ENCODE measurements at regions not wholly inside any gene's neighbourhood (a gene's known extent, or its start where the extent isn't known, plus 50 kb on each side); places are given as distances from the start of the nearest gene placed in this dataset.
A peak's percentile ranks its signal among the peaks of the same experiment; 100 is the strongest.
"Not testable (repeated sequence)": the region's sequence is repeated elsewhere in the genome, so short reads cannot be mapped to it uniquely, and the experiment has no call there.

DNA sequence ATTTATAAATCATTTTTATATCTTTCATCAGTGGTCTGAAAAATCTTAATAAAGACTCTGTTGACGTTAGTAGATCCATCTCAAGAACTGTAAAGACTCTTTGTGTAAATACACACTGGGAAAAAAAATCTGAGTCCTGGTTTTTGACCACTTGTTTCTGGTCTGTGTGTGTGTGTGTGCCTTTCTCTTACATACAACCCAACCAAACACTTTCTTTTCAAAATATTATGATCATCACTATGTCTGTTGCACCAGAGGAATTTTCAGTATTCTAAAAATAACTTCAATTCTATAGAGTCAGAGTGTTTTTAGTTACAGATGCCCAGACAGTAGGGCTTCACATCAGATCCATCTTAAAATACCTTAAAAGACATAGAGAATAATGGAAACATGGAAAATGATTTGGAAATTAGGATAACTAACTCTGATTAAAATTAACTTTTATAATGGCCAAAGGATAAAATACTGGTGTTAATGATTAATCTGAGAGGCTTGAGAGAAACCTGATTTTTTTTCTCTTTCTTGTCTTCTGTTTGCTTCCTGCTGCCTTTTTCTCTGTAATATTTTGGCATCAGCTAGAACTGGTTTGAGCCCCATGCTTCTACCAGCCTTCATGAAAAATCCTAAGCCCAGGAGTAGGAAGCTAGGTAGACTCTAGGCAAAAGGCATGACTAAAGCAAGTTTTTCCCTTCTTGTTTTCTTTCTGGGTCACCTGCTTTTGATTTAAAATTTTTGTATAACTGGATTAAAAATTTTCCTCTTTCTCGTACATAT is 99.7 kb downstream of the ATXN3L start:
- no peaks in the 10 kb centered on the region for H3K9me3 ChIP-seq
- no peak for DNase-seq (ENCODE audit: extremely low spot score)
- H3K27me3 ChIP-seq = no peaks in the 10 kb centered on the region
- intact Hi-C loops (cut with DNase I) = no loop called here
- WGBS = 70% methylated on average over 2 of the region's 2 CpGs
- no peaks in the 10 kb centered on the region for H3K36me3 ChIP-seq
- TF ChIP-seq, protein P1, sequence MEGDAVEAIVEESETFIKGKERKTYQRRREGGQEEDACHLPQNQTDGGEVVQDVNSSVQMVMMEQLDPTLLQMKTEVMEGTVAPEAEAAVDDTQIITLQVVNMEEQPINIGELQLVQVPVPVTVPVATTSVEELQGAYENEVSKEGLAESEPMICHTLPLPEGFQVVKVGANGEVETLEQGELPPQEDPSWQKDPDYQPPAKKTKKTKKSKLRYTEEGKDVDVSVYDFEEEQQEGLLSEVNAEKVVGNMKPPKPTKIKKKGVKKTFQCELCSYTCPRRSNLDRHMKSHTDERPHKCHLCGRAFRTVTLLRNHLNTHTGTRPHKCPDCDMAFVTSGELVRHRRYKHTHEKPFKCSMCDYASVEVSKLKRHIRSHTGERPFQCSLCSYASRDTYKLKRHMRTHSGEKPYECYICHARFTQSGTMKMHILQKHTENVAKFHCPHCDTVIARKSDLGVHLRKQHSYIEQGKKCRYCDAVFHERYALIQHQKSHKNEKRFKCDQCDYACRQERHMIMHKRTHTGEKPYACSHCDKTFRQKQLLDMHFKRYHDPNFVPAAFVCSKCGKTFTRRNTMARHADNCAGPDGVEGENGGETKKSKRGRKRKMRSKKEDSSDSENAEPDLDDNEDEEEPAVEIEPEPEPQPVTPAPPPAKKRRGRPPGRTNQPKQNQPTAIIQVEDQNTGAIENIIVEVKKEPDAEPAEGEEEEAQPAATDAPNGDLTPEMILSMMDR (IDR thresholded peaks at IDR 0.05) = no peak
- TF ChIP-seq EP300 (IDR thresholded peaks at IDR 0.05) = no peak
- TF ChIP-seq POLR2A (IDR thresholded peaks at IDR 0.05; ENCODE audit: low read depth) = no peak
- TF ChIP-seq POLR2AphosphoS5 (IDR thresholded peaks at IDR 0.05) = no peak
- no peak overlapping the region for H3K27ac ChIP-seq (replicated peaks in 1 of 4)
- H3K4me1 ChIP-seq = peaks cover 0 to 8% (median 4%) of the 10 kb centered on the region in 4 donors
- H3K4me3 ChIP-seq = no peak overlapping the region

DNA sequence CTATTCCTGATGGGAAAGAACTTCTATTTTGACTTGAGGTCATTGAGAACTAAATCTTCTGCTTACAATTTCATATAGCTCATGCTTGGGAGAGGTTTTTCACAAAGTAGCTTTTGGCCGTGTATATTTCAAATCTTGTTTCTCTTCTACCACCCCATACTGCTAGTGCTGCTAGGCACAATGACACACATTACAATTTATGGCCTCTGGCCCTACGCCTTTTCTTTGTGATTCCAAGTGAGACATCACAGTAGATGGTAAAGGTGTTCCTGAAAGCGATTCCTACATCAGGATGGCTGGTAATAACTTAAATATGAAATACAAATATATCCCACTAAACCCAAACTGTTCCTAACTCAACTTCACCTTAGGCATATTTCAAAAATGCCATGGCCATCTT is 101.1 kb downstream of the ATXN3L start:
- Histone ChIP-seq H3K4me1 (peaks cover 0 to 8% (median 2%) of the 10 kb centered on the region in 4 donors), H3K27ac (replicated peaks in 1 of 4) (no peak overlapping the region), H3K36me3 (no peaks in the 10 kb centered on the region), H3K9me3 (no peaks in the 10 kb centered on the region), H3K4me3 (no peak overlapping the region), H3K27me3 (no peaks in the 10 kb centered on the region)
- TF ChIP-seq POLR2AphosphoS5 (IDR thresholded peaks at IDR 0.05) (no peak), POLR2A (IDR thresholded peaks at IDR 0.05; ENCODE audit: low read depth) (no peak), EP300 (IDR thresholded peaks at IDR 0.05) (no peak)
- no peak for DNase-seq (ENCODE audit: extremely low spot score)
- intact Hi-C loops (cut with DNase I) = no loop called here
- WGBS = 81% methylated on average over 3 of the region's 3 CpGs

DNA sequence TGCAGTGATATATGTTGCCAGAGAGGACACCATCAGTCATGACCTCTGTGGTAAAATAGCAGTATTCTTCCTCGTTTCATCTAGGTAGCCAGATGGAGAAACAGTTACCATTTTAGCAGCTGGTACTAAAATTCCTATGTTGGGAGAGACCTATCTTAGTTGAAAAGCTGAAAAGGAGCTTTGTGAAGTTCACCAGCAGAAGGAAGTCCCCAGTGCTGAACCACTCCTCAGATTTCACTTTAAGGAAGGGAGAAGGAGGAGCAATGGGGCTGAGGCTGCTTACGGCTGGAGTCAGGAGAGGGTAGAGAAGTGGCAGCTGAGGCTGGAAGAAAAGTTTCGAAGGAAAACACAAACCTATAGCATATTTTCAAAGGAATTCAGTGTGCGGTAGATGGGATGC is 103.7 kb downstream of the ATXN3L start:
- intact Hi-C loops (cut with DNase I) = no loop called here
- no peaks in the 10 kb centered on the region for H3K36me3 ChIP-seq
- TF ChIP-seq EP300 (IDR thresholded peaks at IDR 0.05) (no peak), POLR2AphosphoS5 (IDR thresholded peaks at IDR 0.05) (no peak), POLR2A (IDR thresholded peaks at IDR 0.05; ENCODE audit: low read depth) (no peak)
- TF ChIP-seq, protein P1 (IDR thresholded peaks at IDR 0.05) = no peak
- H3K27ac ChIP-seq (replicated peaks in 1 of 4) = peak overlapping the region in 1 of 4 donors; percentile 7
- H3K4me3 ChIP-seq = no peak overlapping the region
- H3K4me1 ChIP-seq = peaks cover 14 to 29% (median 20%) of the 10 kb centered on the region in 4 donors
- 65% methylated on average over 4 of the region's 4 CpGs for WGBS
- no peaks in the 10 kb centered on the region for H3K27me3 ChIP-seq
- no peak for DNase-seq (ENCODE audit: extremely low spot score)
- no peaks in the 10 kb centered on the region for H3K9me3 ChIP-seq

DNA sequence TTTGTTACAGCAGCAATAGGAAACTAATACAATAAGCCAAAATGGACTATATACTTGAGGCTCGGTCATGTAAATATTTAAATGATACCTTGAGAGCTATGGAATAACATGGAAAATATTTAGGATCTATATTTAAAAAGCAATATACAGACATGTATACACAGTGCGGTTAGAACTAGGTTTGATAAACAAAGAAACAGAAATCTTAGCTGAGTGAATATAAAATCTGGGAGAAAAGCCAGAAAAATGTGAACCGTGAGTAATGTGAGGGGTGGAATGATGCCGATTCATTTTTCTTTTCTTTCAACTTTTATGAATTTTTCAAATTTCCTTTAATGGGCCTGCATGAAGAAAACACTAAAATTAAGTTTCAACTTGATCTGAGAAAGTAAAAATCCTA is 104.1 kb downstream of the ATXN3L start:
- DNase-seq (ENCODE audit: extremely low spot score) = no peak
- H3K9me3 ChIP-seq = no peaks in the 10 kb centered on the region
- H3K4me3 ChIP-seq = no peak overlapping the region
- no peaks in the 10 kb centered on the region for H3K27me3 ChIP-seq
- peak overlapping the region in 1 of 4 donors; percentile 7 for H3K27ac ChIP-seq (replicated peaks in 1 of 4)
- H3K4me1 ChIP-seq = peaks cover 14 to 29% (median 18%) of the 10 kb centered on the region in 4 donors
- intact Hi-C loops (cut with DNase I) = no loop called here
- WGBS = 66% methylated on average over 4 of the region's 4 CpGs
- no peaks in the 10 kb centered on the region for H3K36me3 ChIP-seq
- TF ChIP-seq, protein P1 (IDR thresholded peaks at IDR 0.05) = no peak
- TF ChIP-seq EP300 (IDR thresholded peaks at IDR 0.05) = no peak
- no peak for TF ChIP-seq POLR2A (IDR thresholded peaks at IDR 0.05; ENCODE audit: low read depth)
- no peak for TF ChIP-seq POLR2AphosphoS5 (IDR thresholded peaks at IDR 0.05)

DNA sequence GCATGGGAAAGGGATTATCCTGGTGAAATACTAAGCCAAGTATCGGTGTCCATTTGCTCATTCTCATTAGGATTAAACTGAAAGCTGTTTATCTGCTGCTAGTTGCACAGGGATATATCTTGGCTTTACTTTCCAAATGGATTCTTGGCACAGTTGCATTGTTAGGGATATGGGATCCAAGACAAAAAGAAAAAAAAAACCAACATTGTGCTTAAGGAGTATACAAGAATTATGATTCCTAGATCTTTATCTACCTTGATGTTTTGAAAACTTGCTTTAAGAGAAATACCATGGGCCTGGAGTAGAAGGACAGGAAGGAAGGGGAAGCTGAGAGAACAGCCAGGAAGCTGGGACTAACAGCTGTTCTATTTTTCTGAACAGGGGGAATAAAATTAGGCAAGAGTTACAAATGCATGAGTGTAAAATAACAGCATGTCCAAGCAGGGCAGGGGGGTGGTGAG is 107.6 kb downstream of the ATXN3L start:
- H3K36me3 ChIP-seq = no peaks in the 10 kb centered on the region
- no peak for TF ChIP-seq POLR2A (IDR thresholded peaks at IDR 0.05; ENCODE audit: low read depth)
- TF ChIP-seq, protein P1 (IDR thresholded peaks at IDR 0.05) = no peak
- no peak for TF ChIP-seq EP300 (IDR thresholded peaks at IDR 0.05)
- H3K4me1 ChIP-seq = peaks cover 14 to 29% (median 17%) of the 10 kb centered on the region in 4 donors
- DNase-seq (ENCODE audit: extremely low spot score) = no peak
- H3K27me3 ChIP-seq = no peaks in the 10 kb centered on the region
- H3K9me3 ChIP-seq = no peaks in the 10 kb centered on the region
- intact Hi-C loops (cut with DNase I) = no loop called here
- H3K4me3 ChIP-seq = no peak overlapping the region
- WGBS = 55% methylated on average over 1 of the region's 1 CpG
- peak overlapping the region; percentile 29 to 51 (median 48) for H3K27ac ChIP-seq (replicated peaks in 1 of 4)

DNA sequence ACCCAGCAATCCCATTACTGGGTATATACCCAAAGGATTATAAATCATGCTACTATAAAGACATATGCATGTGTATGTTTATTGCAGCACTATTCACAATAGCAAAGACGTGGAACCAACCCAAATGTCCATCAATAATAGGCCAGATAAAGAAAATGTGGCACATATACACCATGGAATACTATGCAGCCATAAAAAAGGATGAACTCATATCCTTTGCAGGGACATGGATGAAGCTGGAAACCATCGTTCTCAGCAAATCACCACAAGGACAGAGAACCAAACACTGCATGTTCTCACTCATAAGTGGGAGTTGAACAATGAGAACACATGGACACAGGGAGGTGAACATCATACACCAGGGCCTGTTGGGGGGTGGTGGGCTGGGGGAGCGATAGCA is 109.7 kb downstream of the ATXN3L start:
- DNase-seq (ENCODE audit: extremely low spot score); H3K36me3 ChIP-seq; H3K9me3 ChIP-seq; H3K4me3 ChIP-seq; H3K27me3 ChIP-seq; intact Hi-C loops (cut with DNase I); H3K27ac ChIP-seq (replicated peaks in 1 of 4): not testable (repeated sequence)
- peaks cover 14 to 29% (median 23%) of the 10 kb centered on the region in 4 donors for H3K4me1 ChIP-seq
- WGBS = 62% methylated on average over 3 of the region's 3 CpGs

DNA sequence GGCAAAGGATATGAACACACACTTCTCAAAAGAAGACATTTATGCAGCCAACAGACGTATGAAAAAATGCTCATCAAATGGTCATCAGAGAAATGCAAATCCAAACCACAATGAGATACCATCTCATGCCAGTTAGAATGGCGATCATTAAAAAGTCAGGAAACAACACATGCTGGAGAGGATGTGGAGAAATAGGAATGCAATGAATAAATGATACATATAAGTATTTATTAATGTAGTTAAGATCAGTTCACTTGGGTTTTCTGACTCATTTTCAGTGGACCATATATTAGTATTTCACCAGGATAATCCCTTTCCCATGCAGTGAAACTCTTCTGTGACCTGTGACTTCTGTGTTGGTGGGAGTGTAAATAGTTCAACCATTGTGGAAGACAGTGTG is 110.1 kb downstream of the ATXN3L start:
- H3K9me3 ChIP-seq; intact Hi-C loops (cut with DNase I); DNase-seq (ENCODE audit: extremely low spot score); H3K4me3 ChIP-seq; H3K36me3 ChIP-seq; H3K27me3 ChIP-seq; H3K27ac ChIP-seq (replicated peaks in 1 of 4): not testable (repeated sequence)
- WGBS = 81% methylated on average over 2 of the region's 2 CpGs
- peaks cover 14 to 29% (median 23%) of the 10 kb centered on the region in 4 donors for H3K4me1 ChIP-seq
